HCT116 (cell line): ENCODE measurements at regions not wholly inside any gene's neighbourhood (a gene's known extent, or its start where the extent isn't known, plus 50 kb on each side); places are given as distances from the start of the nearest gene placed in this dataset.

Experiments used
- ATAC-seq: fragments of 200-7000 bp; cut with Tn5 transposase; 2 replicates; pipeline ENCODE4 v1.9.1; 2020; ENCODE audit warnings: mild to moderate bottlenecking, moderate library complexity
- BruUV-seq: library from RNA; stranded (reverse); fragments of 400-500 nt; replicated peaks from 2 replicates; lab custom pipeline; 2021; lab: Mats Ljungman, UMichigan
- CTCF ChIA-PET: fragments of 300-600 bp; sonication (Branson Sonifier 250); formaldehyde crosslinking; loops from one replicate; lab custom pipeline; 2021; ENCODE audit warnings: antibody characterized with exemption; lab: Charles Lee
- POLR2A ChIA-PET: fragments of 300-600, 350-600 bp; sonication (Branson Sonifier 250); formaldehyde crosslinking; loops from one replicate; lab custom pipeline; 2021; ENCODE audit warnings: antibody characterized with exemption; lab: Charles Lee
- RAD21 ChIA-PET, 2 experiments: fragments of 300-600 bp; sonication (Branson Sonifier 250); formaldehyde crosslinking; loops; one replicate each; lab custom pipeline; 2023; ENCODE audit warnings: low total read pairs in 2 of 2; ENCODE audit not compliant: uncharacterized antibody in 2 of 2, unreplicated experiment in 2 of 2, low non-redundant PET in 1 of 2; lab: Charles Lee
- DNase-seq: peaks from one replicate; pipeline ENCODE4 v3.0.0-alpha.2; 2010; ENCODE audit warnings: low read depth, low spot score
- H2AFZ ChIP-seq: fragments of 200-600 bp; shearing (Covaris generic), sonication (generic); 2 replicates; pipeline ENCODE4 v1.6.1; 2017; ENCODE audit warnings: low read depth, mixed run types, mixed read lengths, antibody characterized with exemption, low read length; ENCODE audit not compliant: poor library complexity, severe bottlenecking
- H3K27ac ChIP-seq: 2 replicates; pipeline ENCODE4 v1.5.1; 2012; ENCODE audit warnings: low read depth, low read length
- H3K27me3 ChIP-seq: fragments of 200-600 bp; sonication (generic); 2 replicates; pipeline ENCODE4 v1.6.1; 2016; ENCODE audit warnings: mixed run types, low read length, mixed read lengths; ENCODE audit not compliant: insufficient read depth
- H3K36me3 ChIP-seq, 2 experiments: fragments of 200-500 bp in 1 of 2; fragments of 200-600 bp in 1 of 2; sonication (Bioruptor generic) in 1 of 2; sonication (generic) in 1 of 2; 2 replicates each; pipeline versions ENCODE4 v1.5.1 to v1.6.1; 2014 to 2016; ENCODE audit warnings: low read length in 2 of 2, inconsistent platforms in 1 of 2, mixed read lengths in 1 of 2, mixed run types in 1 of 2; ENCODE audit not compliant: insufficient read depth in 2 of 2, control insufficient read depth in 1 of 2
- H3K4me1 ChIP-seq, 2 experiments: fragments of 200-600 bp in 1 of 2; sonication (generic) in 1 of 2; 2 replicates each; pipeline versions ENCODE4 v1.5.1 to v1.6.1; 2012 to 2017; ENCODE audit warnings: low read length in 2 of 2, inconsistent platforms in 1 of 2, mild to moderate bottlenecking in 1 of 2, mixed read lengths in 1 of 2, mixed run types in 1 of 2, moderate library complexity in 1 of 2; ENCODE audit not compliant: insufficient read depth in 2 of 2, control insufficient read depth in 1 of 2
- H3K4me2 ChIP-seq: fragments of 200-600 bp; sonication (generic); 2 replicates; pipeline ENCODE4 v1.6.1; 2017; ENCODE audit warnings: mixed run types, low read length, mixed read lengths
- H3K4me3 ChIP-seq, 2 experiments: fragments of 200-600 bp in 1 of 2; sonication (generic) in 1 of 2; replicated peaks in 1 of 2; 2 replicates each; pipeline ENCODE4 v1.5.1; 2011 to 2016; ENCODE audit warnings: low read length in 2 of 2, control low read depth in 1 of 2, low read depth in 1 of 2, mild to moderate bottlenecking in 1 of 2, mixed read lengths in 1 of 2, mixed run types in 1 of 2
- H3K79me2 ChIP-seq: fragments of 200-600 bp; sonication (generic); 2 replicates; pipeline ENCODE4 v1.6.1; 2017; ENCODE audit warnings: mild to moderate bottlenecking, mixed run types, low read length, moderate library complexity, mixed read lengths; ENCODE audit not compliant: insufficient read depth
- H3K9ac ChIP-seq: fragments of 200-600 bp; sonication (generic); 2 replicates; pipeline ENCODE4 v1.6.1; 2016; ENCODE audit warnings: low read length, mixed read lengths
- H3K9me2 ChIP-seq: fragments of 200-600 bp; sonication (generic), shearing (Covaris generic); 2 replicates; pipeline ENCODE4 v1.6.1; 2017; ENCODE audit warnings: mixed run types, mild to moderate bottlenecking, moderate library complexity; ENCODE audit not compliant: insufficient read depth
- H3K9me3 ChIP-seq, 2 experiments: fragments of 200-500 bp in 1 of 2; fragments of 200-600 bp in 1 of 2; sonication (Bioruptor generic) in 1 of 2; sonication (generic) in 1 of 2; 2 replicates each; pipeline ENCODE4 v1.6.1; 2014 to 2017; ENCODE audit warnings: low read length in 2 of 2, mixed read lengths in 2 of 2, inconsistent platforms in 1 of 2, low read depth in 1 of 2, mild to moderate bottlenecking in 1 of 2, mixed run types in 1 of 2, moderate library complexity in 1 of 2; ENCODE audit not compliant: control insufficient read depth in 1 of 2, insufficient read depth in 1 of 2
- H4K20me1 ChIP-seq: fragments of 200-600 bp; sonication (generic), shearing (Covaris generic); 2 replicates; pipeline ENCODE4 v1.6.1; 2017; ENCODE audit warnings: mixed run types, mild to moderate bottlenecking, moderate library complexity; ENCODE audit not compliant: insufficient read depth
- ATF3 ChIP-seq: IDR thresholded peaks from 2 replicates; pipeline ENCODE4 v1.6.1; 2012
- ELF1 ChIP-seq: IDR thresholded peaks from 2 replicates; pipeline ENCODE4 v1.6.1; 2012; ENCODE audit warnings: low read depth, borderline replicate concordance
- EZH2phosphoT487 ChIP-seq: fragments of 200-600 bp; IDR thresholded peaks from 2 replicates; pipeline ENCODE4 v1.6.1; 2018; ENCODE audit warnings: antibody characterized with exemption, borderline replicate concordance
- JUND ChIP-seq: IDR thresholded peaks from 2 replicates; pipeline ENCODE4 v1.6.1; 2012
- RAD21 ChIP-seq: IDR thresholded peaks from 2 replicates; pipeline ENCODE4 v1.6.1; 2012; ENCODE audit warnings: low read depth, mild to moderate bottlenecking
- SP1 ChIP-seq: IDR thresholded peaks from 2 replicates; pipeline ENCODE4 v1.6.1; 2012; ENCODE audit warnings: low read depth
- SRF ChIP-seq: IDR thresholded peaks from 2 replicates; pipeline ENCODE4 v1.6.1; 2012; ENCODE audit warnings: low read depth
- TCF7L2 ChIP-seq: IDR thresholded peaks from 2 replicates; pipeline ENCODE4 v1.7.0; 2011; ENCODE audit warnings: borderline replicate concordance, inconsistent platforms; ENCODE audit not compliant: insufficient read depth, insufficient read length; ENCODE audit errors: extremely low read depth
- ZFX ChIP-seq: fragments of 450-650 bp; IDR thresholded peaks from 2 replicates; pipeline ENCODE4 v1.6.1; 2017
- intact Hi-C: fragments of 100-400 bp; cut with micrococcal nuclease; formaldehyde crosslinking; loops from 2 replicates; pipeline ENCODE4 v1.10.0; 2022

DNA sequence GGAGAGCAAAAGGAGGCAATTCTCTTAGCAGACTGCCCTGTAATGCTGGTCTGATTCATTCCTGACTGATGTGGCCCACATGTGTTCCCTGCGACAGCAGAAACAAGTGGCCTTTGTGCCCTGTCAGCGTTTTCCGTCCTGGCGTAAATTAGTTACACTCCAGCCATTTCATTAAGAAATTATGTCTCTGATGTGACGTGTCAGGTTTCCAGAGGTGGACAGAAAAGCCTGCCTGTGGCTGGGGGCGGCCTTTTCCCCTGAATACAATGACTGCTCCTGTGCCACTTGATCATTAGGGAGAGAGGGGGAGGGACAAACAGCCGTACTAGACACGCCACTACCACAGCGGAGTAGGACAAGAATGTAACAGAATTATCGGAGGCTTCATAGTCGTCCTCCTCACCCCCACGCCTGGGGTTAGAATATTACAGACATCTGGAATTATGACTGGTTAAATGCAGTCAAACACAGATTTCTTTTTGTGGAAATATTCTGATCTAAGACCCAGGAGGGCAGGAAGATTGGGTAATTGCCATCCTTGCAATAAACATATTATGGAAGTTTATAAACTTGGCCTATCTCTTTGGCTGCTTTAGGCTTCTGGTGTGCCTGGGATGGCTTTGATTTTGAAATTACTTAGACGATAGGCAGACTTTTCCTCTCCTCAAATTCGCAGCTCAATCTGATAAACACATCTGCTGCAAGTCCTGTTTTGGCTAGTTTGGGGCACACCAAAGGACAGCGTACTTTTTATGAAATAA is 146.2 kb upstream of the BCOR start (continued):
- no peak for TF ChIP-seq EZH2phosphoT487
- no peak for TF ChIP-seq ELF1
- TF ChIP-seq JUND, result no peak
- TF ChIP-seq RAD21, result no peak
- TF ChIP-seq TCF7L2, result no peak

DNA sequence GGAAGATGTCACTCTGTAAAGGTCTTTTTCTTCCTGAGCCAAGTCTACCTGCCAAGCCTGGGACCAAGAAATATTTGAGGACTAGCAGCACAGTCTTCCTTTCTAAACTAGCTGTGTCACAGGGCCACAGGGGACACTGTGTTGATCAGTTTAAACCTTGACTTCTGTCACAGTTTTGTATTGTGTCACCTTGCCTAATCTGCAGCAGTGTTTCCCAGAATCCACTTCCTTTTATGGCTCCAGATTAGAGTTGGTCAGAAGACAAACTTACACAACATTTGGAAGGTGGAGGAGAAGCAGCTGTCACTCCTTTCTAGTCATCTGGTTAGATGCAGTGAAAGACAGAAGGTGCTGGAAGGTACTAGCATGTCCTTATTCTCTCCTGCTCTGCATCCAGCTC is 143.1 kb upstream of the BCOR start:
- TF ChIP-seq SRF, result no peak
- TF ChIP-seq SP1, result no peak
- no peak for TF ChIP-seq ATF3
- no peak for TF ChIP-seq ZFX
- TF ChIP-seq, all 23 proteins: peak for 0
- Histone ChIP-seq H3K4me2 (no peak overlapping the region), H3K9me2 (no peaks in the 10 kb centered on the region), H3K9ac (no peak overlapping the region), H3K27ac (no peak overlapping the region), H3K4me3 (no peak overlapping the region), H2AFZ (no peak overlapping the region), H3K36me3 (no peaks in the 10 kb centered on the region), H3K4me1 (no peaks in the 10 kb centered on the region), H3K79me2 (no peaks in the 10 kb centered on the region), H3K27me3 (no peaks in the 10 kb centered on the region), H3K9me3 (no peaks in the 10 kb centered on the region), H4K20me1 (no peaks in the 10 kb centered on the region)
- ChIA-PET RAD21 (no interaction called here), CTCF (no interaction called here), POLR2A (no interaction called here)
- ATAC-seq (no peak), DNase-seq (no peak)
- intact Hi-C loops, result no loop called here
- BruUV-seq, result no TSS peak
